ENCODE measurements at regions not wholly inside any gene's neighbourhood (a gene's known extent, or its start where the extent isn't known, plus 50 kb on each side); places are given as distances from the start of the nearest gene placed in this dataset.

DNA sequence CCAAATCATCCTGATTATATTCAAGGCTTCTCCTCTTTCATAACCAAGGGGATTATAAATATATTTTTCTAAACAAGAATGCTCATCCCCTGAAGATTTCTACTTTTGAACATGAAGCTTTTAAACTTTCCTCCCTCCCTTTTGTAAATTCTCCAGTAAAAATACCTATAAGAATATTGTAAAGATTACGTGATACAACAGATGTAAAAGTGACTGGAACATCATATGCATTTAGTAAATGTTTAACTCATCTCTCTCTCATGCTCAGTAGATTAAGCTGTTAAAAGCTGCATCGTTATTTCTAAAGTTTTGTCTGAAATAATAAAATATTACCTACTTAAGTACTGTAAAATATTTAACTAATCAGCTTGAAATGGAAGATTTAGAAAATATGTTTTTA lies 281.1 kb downstream of the SPRY2 start:
- H3K27ac ChIP-seq (ENCODE audit: low read depth, low read length), result no peak overlapping the region
- H4K20me1 ChIP-seq (ENCODE audit: insufficient read depth), result no peaks in the 10 kb centered on the region
- DNase-seq (ENCODE audit: low read depth, low spot score) (no peak), ATAC-seq (no peak)
- 0 out of 4 replicates have a peak, but pooled peaks cover 0 to 7% of the 10 kb centered on the region in 2 experiments for H3K9me3 ChIP-seq (ENCODE audit: control insufficient read depth in 1 of 2, insufficient read depth in 1 of 2, low read depth in 1 of 2, low read length in 2 of 2)
- H3K27me3 ChIP-seq (ENCODE audit: insufficient read depth, low read length), result no peaks in the 10 kb centered on the region
- no peaks in the 10 kb centered on the region for H3K36me3 ChIP-seq (ENCODE audit: control insufficient read depth in 1 of 2, insufficient read depth in 2 of 2, low read length in 2 of 2)
- no peak overlapping the region for H3K4me3 ChIP-seq (replicated peaks in 1 of 2; ENCODE audit: low read depth in 1 of 2, low read length in 2 of 2)
- ChIA-PET CTCF (no interaction called here), POLR2A (no interaction called here), RAD21 (ENCODE audit: low non-redundant PET in 1 of 2, low total read pairs in 2 of 2, uncharacterized antibody in 2 of 2, unreplicated experiment in 2 of 2) (no interaction called here)
- TF ChIP-seq, protein P1, sequence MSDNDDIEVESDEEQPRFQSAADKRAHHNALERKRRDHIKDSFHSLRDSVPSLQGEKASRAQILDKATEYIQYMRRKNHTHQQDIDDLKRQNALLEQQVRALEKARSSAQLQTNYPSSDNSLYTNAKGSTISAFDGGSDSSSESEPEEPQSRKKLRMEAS (IDR thresholded peaks at IDR 0.05), result no peak
- TF ChIP-seq CTCF (IDR thresholded peaks at IDR 0.05 in 2 of 3, conservative IDR thresholded peaks at IDR 0.05 in 1 of 3; ENCODE audit: borderline replicate concordance in 1 of 3, insufficient read depth in 1 of 3, low read depth in 2 of 3, low read length in 2 of 3), result no peak
- no peak for TF ChIP-seq EGR1 (IDR thresholded peaks at IDR 0.05; ENCODE audit: low read depth)
- no peak for TF ChIP-seq POLR2AphosphoS5 (IDR thresholded peaks at IDR 0.05; ENCODE audit: low read depth, low read length)
- no peak for TF ChIP-seq ELF1 (IDR thresholded peaks at IDR 0.05; ENCODE audit: borderline replicate concordance, low read depth)
- TF ChIP-seq CBX3 (IDR thresholded peaks at IDR 0.05; ENCODE audit: low read depth), result no peak
- no peak for TF ChIP-seq SRF (IDR thresholded peaks at IDR 0.05; ENCODE audit: low read depth)
- no peak overlapping the region for H3K9ac ChIP-seq (ENCODE audit: low read length)
- no peak overlapping the region for H2AFZ ChIP-seq (ENCODE audit: low read depth, low read length, poor library complexity, severe bottlenecking)
- intact Hi-C loops (cut with micrococcal nuclease), result no loop called here
- no TSS peak for BruUV-seq (replicated peaks)
- no peaks in the 10 kb centered on the region for H3K9me2 ChIP-seq (ENCODE audit: insufficient read depth)
- H3K4me2 ChIP-seq (ENCODE audit: low read length), result no peak overlapping the region
- no peaks in the 10 kb centered on the region for H3K79me2 ChIP-seq (ENCODE audit: insufficient read depth, low read length)
- no peaks in the 10 kb centered on the region for H3K4me1 ChIP-seq (ENCODE audit: control insufficient read depth in 1 of 2, insufficient read depth in 2 of 2, low read length in 2 of 2)

DNA sequence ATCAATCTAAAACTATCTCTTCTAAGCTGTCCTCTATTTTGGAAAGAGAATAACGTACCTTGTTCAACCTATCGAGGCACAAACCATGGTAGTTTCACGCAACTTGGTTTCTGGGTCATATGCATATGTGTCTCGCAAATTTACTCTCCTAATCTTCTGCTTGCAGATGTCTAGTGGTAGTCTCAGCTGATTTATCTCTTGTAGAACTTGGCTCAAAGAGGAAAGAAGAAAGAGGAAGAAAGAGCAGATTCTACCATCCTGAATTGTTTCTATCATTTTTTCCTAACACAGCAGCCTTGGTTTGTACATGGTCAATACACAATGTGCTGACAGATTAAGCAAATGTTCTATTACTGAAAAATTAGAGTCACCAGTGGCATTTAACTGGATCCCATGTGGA lies 282.3 kb downstream of the SPRY2 start:
- Histone ChIP-seq H3K9me2 (ENCODE audit: insufficient read depth) (no peaks in the 10 kb centered on the region), H3K36me3 (ENCODE audit: control insufficient read depth in 1 of 2, insufficient read depth in 2 of 2, low read length in 2 of 2) (no peaks in the 10 kb centered on the region), H3K27me3 (ENCODE audit: insufficient read depth, low read length) (no peaks in the 10 kb centered on the region), H3K4me1 (ENCODE audit: control insufficient read depth in 1 of 2, insufficient read depth in 2 of 2, low read length in 2 of 2) (no peaks in the 10 kb centered on the region), H2AFZ (ENCODE audit: low read depth, low read length, poor library complexity, severe bottlenecking) (no peak overlapping the region), H3K4me3 (replicated peaks in 1 of 2; ENCODE audit: low read depth in 1 of 2, low read length in 2 of 2) (no peak overlapping the region), H3K9me3 (ENCODE audit: control insufficient read depth in 1 of 2, insufficient read depth in 1 of 2, low read depth in 1 of 2, low read length in 2 of 2) (0 out of 4 replicates have a peak, but pooled peaks cover 0 to 7% of the 10 kb centered on the region in 2 experiments), H3K27ac (ENCODE audit: low read depth, low read length) (no peak overlapping the region), H3K4me2 (ENCODE audit: low read length) (no peak overlapping the region), H3K9ac (ENCODE audit: low read length) (no peak overlapping the region), H3K79me2 (ENCODE audit: insufficient read depth, low read length) (no peaks in the 10 kb centered on the region), H4K20me1 (ENCODE audit: insufficient read depth) (no peaks in the 10 kb centered on the region)
- DNase-seq (ENCODE audit: low read depth, low spot score), result no peak
- TF ChIP-seq JUND (IDR thresholded peaks at IDR 0.05) (no peak), POLR2AphosphoS5 (IDR thresholded peaks at IDR 0.05; ENCODE audit: low read depth, low read length) (no peak), ZFX (IDR thresholded peaks at IDR 0.05) (no peak), SIN3A (IDR thresholded peaks at IDR 0.05; ENCODE audit: low read depth) (no peak)
- TF ChIP-seq, protein P1 (IDR thresholded peaks at IDR 0.05), result no peak
- TF ChIP-seq, protein P2, sequence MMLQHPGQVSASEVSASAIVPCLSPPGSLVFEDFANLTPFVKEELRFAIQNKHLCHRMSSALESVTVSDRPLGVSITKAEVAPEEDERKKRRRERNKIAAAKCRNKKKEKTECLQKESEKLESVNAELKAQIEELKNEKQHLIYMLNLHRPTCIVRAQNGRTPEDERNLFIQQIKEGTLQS (IDR thresholded peaks at IDR 0.05), result no peak
- ATAC-seq, result no peak
- POLR2A ChIA-PET, result no interaction called here
- CTCF ChIA-PET, result no interaction called here
- intact Hi-C loops (cut with micrococcal nuclease), result no loop called here
- BruUV-seq (replicated peaks), result no TSS peak
- RAD21 ChIA-PET (ENCODE audit: low non-redundant PET in 1 of 2, low total read pairs in 2 of 2, uncharacterized antibody in 2 of 2, unreplicated experiment in 2 of 2), result no interaction called here
